Dedifferentiated amniotic fluid mesenchymal stem cell (primary cell): ENCODE measurements at regions not wholly inside any gene's neighbourhood (a gene's known extent, or its start where the extent isn't known, plus 50 kb on each side); places are given as distances from the start of the nearest gene placed in this dataset.

Experiments
- DNase-seq: peaks from one replicate; pipeline ENCODE4 v3.0.0-alpha.2; 2016; ENCODE audit errors: extremely low spot score

DNA sequence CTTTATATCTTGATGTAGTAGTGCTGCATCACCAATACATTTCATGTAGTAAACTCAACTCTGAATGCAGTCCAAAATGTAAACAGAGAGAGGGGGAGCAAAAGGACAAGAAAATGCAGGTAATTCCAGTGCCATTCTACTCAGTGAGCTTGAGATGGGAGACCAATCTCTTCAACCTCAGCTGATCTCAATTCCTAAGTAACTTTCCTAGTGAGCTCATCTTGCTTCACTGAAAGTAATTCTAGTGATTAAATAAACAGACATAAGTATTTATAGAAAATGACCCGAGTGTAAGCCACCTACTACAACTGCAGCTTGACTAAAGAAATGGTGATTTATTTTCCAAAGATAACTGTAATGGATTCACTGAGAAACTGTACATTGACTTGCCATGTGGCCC lies 424.5 kb downstream of the DMRT2 start:
- DNase-seq: no peak

GRCh38 chr9:1490341-1491232 lies 440.4 kb downstream of the DMRT2 start:
- no peak for DNase-seq

DNA sequence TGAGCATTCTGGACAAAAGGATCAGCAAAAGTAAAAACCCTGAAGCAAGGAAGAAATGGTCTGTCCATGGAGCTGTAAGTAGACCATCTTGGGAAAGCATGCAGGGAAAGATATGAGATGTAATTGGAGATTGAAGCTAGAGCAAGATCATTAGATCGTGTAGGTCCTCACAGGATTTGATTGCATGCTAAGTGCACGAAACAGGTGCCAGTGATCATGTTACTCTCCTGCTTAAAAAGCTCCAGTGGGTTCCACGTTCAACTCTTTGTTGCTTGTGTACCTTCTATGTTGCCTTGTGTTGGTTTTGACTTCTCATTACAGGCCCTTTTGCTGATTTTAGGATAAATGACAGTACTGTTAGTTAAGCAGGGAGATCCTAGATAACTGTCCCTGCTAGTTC lies 442.0 kb downstream of the DMRT2 start:
- no peak for DNase-seq

GRCh38 chr9:1495282-1496030 lies 445.3 kb downstream of the DMRT2 start:
- DNase-seq: no peak

DNA sequence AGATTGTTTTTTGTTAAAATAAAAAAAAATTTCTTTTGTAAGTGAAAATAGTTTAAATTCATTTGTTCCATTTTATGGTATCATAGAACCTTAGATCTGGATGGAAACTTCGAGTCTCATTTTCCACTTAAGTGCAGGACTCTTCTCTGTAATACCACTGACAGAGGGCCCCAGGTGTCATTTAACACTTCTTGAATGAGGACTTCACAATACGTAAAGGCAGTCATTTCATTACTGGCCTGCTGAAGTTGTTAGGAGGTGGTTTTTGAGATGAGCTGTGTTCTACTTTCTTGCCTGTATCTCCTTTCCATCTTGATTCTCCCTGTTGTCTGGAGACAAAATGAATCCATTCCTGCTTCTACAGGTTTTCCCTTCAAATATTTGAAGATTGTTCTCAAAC lies 455.3 kb downstream of the DMRT2 start:
- no peak for DNase-seq

- DNase-seq: no peak
Measured at GRCh38 chr9:1510712-1511111, 460.6 kb downstream of the DMRT2 start.

- DNase-seq: no peak
Measured at GRCh38 chr9:1513105-1513504, 462.9 kb downstream of the DMRT2 start.

DNA sequence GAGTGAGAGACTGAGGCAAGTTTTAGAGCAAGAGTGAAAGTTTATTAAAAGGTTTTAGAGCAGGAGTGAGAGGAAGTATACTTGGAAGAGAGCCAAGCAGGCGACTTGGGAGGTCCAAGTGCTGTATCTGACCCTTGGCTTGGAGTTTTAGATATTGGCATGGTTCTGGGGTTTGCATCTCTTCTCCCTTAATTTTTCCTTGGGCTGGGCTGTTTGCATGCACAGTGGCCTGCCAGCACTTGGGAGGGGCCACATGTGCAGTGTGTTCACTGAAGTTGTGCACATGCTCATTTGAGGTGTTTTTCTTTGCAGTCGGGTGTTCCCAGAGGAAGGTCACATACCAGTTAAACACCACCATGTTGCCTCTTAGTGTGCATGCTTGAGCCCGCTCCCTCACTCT lies 464.1 kb downstream of the DMRT2 start:
- DNase-seq: no peak

DNA sequence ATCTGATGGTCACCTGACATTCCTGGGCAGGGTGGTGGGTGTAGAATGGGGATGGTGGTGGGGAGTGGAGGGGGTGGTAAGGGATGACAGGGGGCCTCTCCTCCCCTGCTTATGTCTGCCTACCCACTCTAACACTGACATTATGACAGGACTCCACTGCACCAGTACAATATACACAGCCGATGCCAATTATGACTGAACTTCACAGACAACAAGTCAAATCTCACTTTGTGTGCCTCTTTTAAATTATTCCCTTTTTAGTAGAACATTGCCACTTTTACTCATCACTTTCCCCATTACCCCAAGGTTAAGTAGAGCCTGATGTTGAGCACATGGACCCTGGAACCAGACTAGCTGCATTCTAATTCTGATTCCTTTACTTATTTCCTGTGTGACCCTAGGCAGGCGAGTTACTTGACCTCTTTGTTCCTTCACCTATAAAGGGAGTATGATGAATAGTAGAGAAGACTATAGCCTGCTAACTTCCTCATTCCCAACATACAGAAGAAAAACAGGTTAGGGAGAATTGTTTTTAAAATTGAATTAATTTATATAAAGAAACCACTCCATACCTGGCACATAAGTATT lies 464.7 kb downstream of the DMRT2 start:
- DNase-seq: no peak

DNA sequence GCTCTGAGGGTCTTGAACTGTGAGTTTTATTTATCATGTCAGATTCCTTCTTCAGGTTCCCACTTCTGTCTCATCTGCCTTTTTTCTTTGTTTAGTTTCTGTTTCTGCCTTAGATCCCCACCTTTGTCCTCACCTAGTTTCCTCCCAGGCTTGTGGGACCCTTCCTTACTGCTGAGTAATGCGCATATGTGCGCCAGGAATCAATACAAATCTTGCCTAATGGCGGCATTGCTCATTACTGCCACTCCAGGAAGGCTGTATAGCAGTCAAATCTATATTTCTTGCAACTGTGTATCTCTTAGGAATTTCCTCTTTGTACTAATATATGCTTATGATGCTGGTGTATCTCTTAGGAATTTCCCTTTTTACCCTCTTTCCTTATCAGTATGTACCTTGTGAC lies 465.4 kb downstream of the DMRT2 start:
- DNase-seq: no peak

DNA sequence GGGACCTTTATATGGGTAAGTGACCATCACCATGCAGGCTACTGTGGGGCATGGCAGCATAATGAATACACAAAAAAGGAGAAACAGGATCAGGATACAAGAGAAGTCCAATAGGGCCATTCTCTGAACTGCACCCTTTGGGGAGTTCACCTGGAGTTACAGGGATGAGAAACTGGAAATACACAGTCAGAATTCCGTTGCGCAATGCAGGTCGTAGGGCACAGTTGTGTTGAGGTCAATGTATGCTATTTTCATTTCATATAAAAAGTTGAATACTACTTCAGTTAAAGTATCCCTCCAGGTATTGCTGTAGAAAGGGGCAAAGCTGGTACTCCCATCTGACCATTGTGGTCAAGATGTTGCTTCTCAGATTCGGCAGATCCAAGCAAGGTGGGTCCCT lies 471.4 kb downstream of the DMRT2 start:
- no peak for DNase-seq

- DNase-seq: no peak
Measured at GRCh38 chr9:1522219-1522767, 472.1 kb downstream of the DMRT2 start.

DNA sequence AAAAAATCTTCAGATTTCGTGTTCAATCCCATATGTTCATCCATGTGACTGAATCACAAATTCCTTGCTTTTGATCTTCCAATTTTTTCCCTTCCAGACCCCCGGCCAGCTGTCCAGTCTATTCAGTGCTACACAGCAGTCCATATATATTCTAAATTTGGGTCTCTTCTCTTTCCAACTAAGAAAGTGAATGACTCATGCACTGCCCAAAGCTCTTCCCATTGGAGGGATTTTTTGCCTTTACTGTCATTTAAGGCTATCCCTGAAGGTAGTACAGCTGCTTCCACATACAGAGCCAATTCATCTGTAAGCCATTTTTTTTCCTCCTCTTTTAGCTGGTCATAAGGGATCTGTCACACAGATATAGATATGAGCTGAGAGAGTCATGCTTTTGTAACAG lies 478.3 kb downstream of the DMRT2 start:
- no peak for DNase-seq

GRCh38 chr9:1530696-1531095 lies 480.5 kb downstream of the DMRT2 start:
- DNase-seq: no peak

DNA sequence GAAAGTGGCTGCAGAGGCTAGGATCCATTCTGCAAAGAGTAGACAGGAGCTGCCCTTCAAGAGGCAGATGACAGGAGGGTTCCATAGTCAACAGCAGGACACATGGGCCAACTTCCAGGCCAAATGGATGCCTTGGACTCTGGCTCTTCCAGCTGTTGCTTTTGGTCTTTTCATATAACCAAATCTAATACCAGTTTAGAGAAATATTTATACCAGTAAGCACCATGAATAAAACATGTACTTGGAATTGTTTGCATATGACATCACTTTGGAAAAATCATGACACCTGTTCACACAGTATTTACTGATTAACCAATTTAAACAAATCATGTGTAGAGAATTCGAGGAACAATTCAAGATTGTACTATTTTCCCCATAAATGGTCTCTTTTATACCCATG lies 481.3 kb downstream of the DMRT2 start:
- no peak for DNase-seq

- DNase-seq: no peak
Measured at GRCh38 chr9:1532171-1532570, 482.0 kb downstream of the DMRT2 start.

GRCh38 chr9:1535051-1535450 lies 480.1 kb upstream of the SMARCA2 start:
- no peak for DNase-seq

- no peak for DNase-seq
Measured at GRCh38 chr9:1535599-1535998, 479.5 kb upstream of the SMARCA2 start.

DNA sequence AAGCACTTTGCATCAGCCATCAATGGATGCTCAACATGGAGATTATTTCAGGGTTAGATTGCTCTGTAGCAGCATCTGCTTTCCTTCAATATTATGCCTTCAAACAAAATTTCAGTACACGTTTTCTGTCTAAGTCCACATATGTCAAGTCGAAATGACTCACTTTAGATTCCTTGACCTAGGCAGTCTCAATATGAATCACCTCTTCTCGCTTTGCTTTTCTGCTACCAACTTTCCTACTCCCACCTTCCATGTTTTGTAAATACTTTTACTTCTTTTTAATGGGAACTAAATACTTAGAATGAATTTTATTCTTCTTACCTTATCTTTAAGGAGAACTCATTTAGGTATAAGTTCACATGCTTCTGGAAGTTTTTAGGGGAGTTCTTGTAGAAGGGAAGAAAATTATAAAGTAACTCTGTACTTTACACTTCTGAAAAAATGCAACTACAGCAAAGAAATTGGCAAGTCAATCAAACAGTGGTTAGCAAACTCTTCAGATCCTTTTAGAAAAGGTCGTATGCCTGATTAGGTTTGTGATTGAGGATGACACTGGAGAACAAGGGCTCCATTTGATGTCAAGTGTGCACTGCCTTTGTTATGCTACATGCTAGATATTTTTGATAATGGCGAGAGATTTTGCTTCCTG lies 478.5 kb upstream of the SMARCA2 start:
- DNase-seq: no peak

DNA sequence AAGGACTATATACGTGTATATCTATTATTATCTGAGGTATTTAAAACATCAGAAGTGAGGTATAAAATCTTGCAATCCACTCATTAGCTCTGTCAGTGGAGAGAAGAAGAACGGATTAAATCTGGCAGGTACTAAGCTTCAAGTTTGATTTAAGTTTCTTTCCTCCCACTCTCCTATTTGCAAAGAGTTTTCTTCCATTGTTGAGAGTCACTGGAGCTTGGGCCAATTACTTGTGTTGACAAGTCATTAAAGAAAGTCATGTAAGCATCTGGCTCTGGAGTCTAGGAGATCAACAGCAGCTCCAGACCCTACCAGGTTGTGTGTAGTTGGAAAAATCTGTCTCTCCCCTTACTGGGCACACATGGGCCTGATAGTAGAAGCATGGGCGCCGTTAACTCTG lies 476.8 kb upstream of the SMARCA2 start:
- DNase-seq: no peak

DNA sequence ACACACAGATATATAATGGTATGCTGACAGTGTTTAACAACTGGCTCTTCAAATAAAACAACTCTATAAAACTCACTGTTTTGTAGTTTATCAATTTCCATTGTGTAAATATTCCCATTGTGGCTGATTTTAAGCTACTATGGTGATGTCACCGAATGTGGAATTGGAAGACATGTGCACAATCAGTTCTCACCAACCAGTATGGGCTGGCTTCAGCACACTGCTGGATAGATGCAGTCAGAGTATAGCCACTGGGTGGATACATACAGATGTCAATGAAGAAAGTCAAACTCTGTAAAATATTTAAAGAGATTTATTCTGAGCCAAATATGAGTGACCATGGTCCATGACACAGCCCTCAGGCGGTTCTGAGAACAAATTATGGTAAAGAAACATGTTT lies 475.9 kb upstream of the SMARCA2 start:
- DNase-seq: no peak

DNA sequence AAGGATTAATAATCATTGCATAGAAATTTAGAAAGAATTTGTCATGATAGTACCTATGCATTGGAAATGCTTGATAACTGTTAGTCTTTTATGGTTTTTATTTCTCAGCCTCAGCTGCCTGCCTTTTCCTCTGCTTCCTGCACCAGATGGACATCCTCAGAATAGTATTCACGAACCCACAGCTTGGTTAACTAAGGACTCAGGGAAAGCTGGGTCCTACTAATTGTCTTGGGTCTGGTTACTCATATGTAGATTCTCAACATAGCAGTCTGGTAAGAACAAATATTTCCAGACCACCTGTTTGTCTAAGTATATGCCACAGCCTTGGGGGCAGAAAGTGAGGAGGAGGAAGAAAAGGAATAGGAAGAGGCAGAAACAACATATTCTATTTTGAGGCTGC lies 464.5 kb upstream of the SMARCA2 start:
- DNase-seq: no peak
